IPS-NIHi7 (cell line): ENCODE measurements at regions not wholly inside any gene's neighbourhood (a gene's known extent, or its start where the extent isn't known, plus 50 kb on each side); places are given as distances from the start of the nearest gene placed in this dataset.

Experiments
- DNase-seq: peaks from one replicate; pipeline ENCODE4 v3.0.0; 2012; ENCODE audit warnings: mixed read lengths; ENCODE audit errors: extremely low spot score

DNA sequence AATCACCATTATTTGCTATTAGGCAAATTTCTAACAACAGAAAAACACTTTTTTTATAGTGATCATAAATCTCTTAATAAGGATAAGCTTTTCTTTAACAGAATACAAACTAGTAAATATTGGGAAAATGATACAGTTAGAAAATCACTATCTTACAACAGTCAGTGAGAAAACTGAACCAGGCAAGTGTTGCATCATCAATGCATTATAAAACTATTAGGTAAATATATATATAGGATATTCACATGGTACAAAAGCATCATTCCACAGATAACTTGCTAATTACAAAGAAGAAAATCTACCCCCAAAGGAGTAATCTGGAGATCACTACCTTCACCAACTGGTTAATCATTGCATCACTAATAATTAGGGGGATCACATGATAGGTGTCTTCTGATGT is 652.1 kb downstream of the HACE1 start:
- no peak for DNase-seq

DNA sequence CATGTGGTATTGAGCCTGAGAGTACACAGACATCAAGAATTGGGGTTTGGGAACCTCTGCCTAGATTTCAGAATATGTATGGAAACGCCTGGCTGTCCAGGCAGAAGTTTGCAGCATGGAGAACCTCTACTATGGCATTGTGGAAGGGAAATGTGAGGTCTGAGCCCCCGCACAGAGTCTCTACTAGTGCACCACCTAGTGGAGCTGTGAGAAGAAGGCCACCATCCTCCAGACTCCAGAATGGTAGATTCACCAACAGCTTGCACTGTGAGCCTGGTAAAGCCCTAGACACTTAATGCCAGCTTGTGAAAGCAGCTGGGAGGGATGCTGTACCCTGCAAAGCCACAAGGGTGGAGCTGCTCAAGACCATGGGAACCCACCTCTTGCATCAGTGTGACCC is 658.2 kb downstream of the HACE1 start:
- no peak for DNase-seq

DNA sequence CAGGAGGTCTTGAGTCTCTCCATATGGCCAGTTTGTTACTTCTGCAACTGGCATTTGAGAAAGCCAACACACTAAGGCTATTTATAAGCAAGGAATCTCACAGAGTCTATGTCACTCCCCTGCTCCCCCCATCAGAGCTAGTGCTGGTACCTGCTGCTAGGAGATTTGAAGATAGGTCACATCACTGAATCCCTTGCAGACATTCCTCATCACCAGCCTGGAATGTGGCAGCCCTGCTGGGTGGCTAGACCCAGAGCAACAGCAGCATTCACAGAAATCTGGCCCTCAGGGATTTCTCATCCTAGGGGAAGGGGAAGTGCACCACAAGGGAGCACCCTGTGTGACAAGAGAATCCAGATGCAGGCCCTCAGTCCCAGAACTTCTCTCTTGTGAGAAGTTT is 672.1 kb downstream of the HACE1 start:
- DNase-seq: peak; percentile 25

DNA sequence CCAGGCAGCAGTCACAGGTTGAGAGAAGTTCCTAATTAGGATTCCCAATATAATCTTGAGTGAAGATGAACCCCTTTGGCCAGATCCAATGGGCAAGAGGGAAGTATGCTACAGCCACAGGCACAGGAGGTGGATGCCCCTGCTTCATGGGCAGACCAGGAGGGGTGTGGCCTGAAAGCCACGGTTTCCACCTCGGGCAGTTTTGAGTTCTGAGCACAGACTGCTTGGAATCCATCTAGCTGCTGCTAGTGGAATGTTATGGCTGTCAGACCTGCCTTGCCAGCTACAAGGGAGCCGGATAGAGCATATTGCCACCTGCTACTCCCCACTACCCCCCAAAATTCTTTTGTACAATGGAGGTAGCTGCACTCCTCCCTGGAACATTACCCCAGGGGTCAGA is 672.9 kb downstream of the HACE1 start:
- no peak for DNase-seq

DNA sequence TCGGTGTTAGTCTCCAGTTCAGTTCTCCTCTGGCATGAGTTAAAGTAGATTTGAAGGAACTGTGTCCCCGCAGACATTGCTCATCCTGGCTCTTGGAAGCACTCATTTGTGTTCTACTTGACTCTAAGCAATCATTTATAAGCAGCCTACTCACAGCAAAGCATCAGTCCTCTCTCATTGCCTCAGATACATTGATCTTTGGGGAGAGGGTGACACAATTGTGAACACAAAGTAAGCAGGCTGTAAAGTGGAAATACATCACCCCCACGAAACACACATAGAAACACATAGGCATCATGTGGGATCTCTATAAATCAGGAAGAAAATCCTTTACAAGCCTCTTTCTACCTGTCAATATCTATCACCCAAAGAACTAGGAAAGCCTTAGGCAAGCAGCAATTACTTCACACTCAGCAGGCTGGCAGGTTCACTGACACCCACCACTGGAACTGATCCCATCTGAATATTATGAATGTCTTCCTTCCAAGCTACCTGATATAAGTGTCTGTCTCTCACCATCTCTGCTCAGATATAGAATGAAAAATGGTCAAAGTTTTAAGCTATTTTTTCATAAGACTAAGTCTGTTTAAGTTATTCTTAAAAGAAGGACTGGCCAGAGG is 675.8 kb downstream of the HACE1 start:
- DNase-seq: no peak

DNA sequence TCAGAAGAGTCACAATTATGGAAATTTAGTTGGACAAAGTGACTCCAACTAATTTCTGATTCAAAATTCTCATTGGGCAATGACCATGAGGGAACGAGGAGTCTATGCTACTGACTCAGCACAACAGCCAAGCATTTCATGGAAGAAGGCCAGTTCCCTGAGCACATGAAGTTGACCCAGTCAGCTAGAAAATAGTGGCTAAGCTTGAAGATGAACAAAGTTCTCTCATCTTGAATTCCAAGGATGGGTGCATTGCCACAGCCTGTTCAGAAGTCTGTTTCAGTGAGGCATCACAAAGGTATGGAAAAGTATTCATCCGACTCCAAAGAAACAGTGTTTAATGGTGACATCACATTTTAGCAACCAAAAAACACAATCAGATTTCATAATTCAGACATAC is 676.9 kb downstream of the HACE1 start:
- DNase-seq: no peak

DNA sequence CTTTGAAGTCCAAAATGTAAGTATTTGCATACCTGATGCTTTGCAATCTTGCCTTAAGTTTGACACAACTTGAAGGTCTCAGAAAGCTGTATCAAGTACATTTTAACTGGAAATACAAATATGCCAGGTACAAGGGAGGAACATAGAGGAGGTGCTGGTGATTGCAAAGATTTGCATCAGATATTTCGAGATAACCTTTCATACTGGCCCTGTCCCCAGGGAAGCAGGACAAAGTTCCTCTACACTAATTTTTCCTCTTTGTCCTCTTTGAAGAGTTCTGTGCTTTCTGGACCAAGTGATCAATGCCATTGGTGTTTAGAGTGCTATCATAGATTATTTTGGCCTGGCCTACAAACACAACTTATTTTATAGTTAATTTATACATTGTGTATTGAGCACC is 686.1 kb downstream of the HACE1 start:
- no peak for DNase-seq

DNA sequence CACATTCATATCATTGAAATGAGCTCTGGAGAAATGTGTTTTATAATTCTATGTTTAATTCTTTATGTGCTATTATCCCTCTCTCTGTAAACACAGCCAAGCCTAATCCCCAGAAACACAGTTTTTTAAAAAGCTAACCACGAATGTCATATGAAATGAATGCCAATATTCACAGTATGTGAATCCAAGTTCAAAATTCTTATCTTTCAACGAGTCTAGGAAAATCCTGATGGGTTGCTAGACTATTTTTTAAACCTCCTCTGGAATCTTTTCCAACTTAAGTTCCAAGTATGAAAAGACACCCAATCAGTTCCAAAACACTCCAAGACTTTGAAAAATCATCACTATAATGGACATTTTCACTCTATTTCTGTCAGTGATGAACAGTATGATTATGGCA is 689.3 kb downstream of the HACE1 start:
- no peak for DNase-seq

DNA sequence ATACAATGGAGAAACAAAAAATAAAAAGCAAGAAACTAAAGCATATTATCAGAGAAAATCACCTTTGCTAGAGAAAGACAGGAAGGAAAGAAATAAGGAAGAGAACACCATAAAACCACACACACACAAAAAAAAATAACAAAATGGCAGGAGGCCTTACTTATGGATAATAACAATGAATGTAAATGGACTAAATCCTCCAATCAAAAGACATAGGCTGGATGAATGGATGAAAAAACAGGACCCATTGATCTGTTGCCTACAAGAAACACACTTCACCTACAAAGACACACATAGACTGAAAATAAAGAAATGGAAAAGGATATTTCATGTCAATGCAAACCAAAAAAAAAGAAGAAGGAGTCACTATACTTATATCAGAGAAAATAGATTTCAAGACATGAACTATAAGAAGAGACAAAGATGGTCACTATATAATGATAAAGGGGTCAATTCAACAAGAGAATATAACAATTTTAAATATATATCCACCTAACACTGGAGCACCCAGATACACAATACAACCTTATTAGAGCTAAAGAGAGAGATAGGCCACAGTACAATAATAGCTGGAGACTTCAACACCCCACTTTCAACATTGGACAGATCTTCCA is 693.6 kb downstream of the HACE1 start:
- no peak for DNase-seq

DNA sequence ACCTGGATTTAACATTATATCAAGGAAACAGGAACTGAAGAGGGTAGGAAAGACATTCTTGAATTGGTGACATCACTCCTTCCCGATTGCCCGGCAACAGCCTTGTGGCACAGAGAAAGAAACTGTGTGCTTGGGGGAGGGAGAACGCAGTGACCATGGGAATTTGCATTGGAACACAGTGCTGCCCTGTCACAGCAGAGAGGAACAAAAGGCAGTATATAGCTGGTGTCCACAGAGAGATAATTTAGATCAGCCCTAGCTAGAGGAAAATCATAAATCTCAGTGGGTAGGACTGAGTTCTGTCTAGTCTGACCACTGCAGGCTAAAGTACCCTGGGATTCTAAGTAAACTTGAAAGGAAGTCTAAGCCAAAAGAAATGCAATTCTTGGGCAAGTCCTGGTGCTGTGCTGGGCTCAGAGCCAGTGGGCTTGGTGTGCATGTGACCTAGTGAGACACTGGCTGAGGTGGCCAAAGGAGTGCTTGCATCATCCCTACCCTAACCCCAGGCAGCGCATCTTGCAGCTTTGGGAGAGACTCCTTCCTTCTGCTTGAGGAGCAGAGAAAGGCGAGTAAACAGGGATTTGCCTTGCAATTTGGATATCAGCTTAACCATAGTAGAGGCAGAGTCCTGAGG is 697.6 kb downstream of the HACE1 start:
- no peak for DNase-seq

DNA sequence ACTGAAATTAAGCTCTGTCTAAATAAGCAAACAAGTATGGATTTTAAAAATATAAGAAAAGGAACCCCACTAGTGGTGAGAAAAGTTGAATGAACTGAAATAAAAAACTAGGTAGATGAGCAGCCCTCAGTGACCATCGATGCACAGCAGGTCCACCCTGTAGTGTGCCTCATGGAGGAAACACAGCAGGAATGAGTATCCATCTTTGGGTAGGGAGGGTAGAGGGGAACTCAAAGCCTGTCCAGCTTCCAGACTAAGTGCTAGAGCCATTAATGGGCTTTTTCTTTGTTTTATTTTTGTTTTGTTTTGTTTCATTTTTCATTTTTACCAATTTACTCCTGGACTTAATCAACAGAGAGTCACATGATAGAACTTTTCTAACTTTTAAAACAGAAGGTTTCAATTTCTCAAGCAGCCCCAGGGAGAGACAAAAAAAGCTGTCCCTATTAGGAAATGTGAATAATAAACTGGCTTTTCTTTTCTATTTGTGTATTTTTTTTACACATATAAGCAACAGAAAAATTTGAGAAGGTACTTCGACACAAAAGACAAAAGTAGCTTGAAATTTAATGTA is 700.6 kb downstream of the HACE1 start:
- no peak for DNase-seq

DNA sequence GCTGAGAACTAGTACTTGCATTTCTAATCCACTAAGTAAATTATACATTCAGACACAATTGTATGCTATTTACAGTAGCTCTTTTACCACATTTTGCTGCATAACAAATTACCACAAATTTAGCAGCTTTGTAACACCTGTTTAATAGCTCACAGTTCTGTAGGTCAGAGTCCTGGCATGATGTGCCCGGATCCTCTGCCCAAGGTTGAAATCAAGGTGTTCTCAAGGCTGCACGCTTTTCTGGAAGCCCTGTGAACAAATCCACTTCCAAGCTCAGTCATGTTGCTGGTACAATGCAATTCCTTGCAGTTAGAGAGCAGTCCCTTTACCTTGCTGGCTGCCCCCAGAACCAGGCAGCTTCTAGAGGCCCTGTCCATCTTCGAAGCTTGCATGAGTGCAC is 716.0 kb downstream of the HACE1 start:
- no peak for DNase-seq

DNA sequence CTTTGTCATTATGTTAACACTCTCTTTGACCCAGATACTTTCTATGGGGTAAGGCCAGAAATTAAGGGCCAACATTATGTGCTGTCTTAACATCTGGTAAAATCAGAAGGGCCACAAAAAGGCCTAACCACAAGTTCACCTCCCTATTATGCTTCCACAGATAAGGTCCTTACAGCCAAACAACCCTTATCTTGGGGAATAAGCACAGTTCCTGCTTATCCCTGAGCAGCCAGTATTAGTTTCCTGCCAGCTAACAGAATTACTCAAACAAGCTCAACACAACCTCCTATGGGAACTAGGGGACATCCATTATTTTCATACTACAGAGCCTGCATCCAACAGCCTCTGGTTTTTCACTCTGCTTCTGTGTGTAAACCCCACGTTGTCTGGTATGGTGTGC is 724.8 kb downstream of the HACE1 start:
- no peak for DNase-seq

DNA sequence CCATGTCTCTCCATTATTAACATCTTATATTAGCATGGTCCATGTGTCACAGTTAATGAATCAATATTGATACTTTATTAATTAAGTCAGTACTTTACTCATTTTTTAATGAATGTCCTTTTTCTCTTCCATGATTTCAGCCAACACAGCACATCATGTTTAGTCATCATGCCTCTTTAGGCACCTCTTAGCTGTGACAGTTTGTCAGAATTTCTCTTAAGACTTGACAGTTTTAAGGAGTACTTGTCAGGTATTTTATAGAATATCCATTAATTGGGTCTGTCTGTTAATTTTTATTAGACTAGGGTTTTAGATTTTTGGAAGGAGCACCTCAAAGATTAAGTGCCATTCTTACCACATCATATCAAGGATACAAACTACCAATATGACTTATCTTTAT is 729.4 kb downstream of the HACE1 start:
- no peak for DNase-seq

DNA sequence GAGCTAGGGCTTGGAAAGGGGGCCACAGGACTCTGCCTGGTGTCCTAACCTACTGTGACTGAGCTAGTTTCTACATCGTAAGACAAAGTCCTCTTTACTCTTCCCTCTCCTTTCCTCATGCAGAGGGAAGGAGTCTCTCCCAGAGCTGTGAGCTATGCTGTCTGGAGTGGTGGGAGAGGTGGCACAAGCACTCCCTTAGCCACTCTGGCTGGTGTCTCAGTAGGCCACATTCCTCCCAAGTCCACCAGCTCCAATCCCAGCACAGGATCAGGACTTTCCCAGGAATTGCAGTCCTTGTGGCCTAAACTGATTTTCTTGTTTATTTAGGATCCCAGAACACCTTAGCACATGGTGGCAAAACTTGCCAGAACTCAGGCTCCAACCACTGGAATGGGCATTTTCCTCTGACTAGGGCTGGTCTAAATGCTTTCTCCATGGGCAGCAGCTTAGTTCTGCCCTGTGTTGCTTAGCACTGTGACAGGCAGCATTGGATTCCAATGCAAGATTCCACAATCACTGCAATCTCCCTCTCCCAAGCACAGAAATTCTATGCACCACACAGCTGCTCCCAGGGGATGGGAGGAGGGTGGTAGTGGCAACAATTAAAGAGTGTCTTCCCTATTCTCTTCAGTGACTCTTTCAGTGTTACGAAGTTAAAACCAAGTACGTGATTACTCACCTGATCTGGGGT is 733.3 kb downstream of the HACE1 start:
- peak; percentile 13 for DNase-seq

DNA sequence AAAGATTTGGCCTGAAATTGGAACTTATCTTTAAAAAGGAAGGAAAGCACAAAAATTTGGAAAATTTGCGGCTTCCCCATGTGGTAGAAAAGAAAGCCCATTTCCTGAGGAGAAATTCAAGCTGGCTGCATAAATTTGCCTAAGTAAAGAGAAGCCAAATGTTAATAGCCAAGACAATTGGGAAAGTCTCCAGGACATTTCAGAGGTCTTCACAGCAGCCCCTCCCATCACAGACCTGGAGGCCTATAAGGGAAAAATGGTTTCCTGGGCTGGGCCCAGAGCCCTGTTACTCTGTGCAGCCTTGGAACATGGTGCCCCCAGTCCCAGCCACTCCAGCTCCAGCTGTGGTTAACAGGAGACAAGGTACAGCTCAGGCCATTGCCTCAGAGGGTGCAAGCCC is 736.5 kb downstream of the HACE1 start:
- no peak for DNase-seq

DNA sequence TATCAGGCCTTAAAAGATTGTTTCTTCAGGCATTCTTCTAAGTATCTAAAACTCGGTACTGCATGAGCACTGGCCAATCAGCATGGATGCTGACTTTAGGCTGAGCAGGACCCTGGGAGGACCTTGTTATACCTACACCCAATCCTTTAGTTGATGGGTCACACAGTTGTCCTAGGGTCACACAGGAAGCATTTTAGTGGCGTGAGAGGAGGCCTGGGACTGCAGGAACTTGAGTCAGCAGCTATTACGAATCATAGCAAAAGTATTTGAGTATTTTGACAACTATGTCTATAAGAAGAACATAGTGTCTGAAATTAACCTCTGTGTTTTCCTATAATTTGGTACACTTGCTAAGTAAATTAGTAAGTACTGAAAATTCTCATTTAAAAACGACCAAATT is 741.4 kb downstream of the HACE1 start:
- DNase-seq: no peak

DNA sequence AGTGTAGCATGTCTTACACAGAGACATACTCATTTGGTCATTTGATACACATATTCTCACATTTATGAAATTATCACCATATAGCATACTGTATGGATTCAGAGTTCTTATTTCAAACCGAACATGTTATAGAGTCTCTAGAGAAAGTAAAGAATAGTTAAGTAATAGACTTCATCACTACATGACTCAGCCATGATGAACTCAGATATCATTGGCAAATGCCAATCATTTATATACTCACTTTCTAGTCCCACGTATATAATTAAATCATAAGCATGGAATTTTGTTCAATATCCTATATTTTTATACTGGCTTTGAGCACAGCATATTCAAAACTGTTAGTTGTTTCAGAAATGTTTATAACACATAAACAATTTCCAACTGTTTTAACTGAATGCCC is 749.9 kb downstream of the HACE1 start:
- DNase-seq: no peak

DNA sequence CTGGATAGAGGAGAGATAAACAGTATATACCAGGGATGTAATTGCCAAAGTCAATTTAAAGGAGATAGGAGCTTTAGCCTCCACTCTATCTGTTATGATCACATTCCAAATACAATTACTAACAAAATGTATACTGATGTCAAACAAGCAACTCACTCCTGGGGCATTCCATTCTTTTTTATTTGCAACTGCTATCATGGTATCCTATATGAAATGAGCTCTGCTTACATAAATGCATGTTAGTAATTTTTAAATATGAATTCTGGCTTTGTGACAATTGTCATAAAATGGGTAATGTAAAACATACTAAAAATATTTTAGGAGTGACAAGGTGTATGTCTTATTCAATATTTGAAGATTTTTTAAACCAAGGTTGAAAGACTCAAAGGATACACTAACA is 751.1 kb downstream of the HACE1 start:
- DNase-seq: no peak

DNA sequence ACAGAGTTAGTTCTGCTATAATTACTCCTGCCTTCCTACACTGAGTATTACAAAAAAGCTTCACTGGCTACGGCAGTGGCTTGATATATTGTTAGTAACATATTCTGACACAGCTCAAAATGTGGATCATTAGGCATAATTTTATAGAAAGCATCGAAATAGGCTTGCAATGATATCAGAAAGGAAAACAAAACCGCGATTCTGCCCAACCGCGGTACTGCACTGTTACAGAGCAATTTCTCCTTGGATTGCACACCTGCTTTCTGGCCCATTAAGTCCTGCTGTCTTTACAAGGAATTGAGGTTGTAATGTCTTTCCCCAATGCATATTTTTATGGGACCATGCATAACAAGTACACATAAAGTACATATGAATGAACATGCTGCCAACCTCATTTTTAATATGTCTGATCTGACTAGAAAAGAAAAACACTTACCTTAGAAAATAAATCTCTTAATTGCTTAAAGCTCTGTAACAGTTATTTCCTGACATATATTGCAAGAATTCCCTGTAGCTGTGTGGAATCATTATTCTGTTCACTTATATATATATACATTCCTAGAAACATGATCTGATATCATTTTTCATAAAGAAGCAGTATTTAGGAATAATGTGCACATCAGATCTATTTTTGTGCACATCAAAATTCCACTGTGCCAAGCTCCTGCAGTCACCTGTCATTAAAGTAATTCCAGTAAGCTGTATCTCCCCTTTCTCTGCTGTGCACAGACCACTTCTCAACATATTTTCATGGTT is 763.9 kb downstream of the HACE1 start:
- DNase-seq: no peak

DNA sequence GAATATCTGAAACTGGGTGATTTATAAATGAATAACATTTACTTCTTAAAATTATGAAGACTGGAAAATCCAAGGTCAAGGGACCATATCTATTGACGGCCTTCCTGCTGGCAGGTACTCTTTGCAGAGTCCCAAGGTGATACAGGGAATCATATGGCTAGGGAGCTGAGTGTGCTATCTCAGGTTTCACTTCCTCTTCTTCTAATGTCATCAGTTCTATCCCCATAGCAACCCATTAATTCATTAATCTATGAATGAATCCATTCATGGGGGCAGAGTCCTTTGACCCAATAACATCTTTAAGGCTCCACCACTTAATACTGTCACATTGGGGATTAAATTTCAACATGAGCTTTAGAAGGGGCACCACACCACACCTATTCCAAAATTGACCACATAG is 772.0 kb downstream of the HACE1 start:
- no peak for DNase-seq

DNA sequence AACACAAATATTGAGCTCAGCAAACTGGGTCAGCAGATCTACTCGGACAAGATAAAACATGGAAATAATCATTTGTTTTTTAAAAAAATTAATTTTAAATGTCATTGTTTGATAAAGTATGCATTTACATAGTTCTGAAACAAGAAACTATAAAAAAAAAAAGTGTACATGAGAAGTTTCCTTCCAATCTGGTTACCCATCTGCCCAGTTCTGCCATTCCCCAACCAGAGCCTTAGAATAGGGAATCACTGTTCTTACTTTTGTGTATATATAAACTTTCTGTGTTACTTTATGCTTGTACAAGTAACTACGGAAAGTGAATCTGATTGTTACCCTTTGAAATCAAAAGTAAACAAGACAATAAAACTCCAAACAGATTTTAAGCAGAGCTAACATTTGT is 791.4 kb downstream of the HACE1 start:
- no peak for DNase-seq
